Astrocyte of the spinal cord (primary cell): ENCODE measurements at regions not wholly inside any gene's neighbourhood (a gene's known extent, or its start where the extent isn't known, plus 50 kb on each side); places are given as distances from the start of the nearest gene placed in this dataset.
A peak's percentile ranks its signal among the peaks of the same experiment; 100 is the strongest.

Experiments used
- DNase-seq: peaks from one replicate; pipeline ENCODE4 v3.0.0; 2011; ENCODE audit warnings: low read depth, low spot score
- H3K4me3 ChIP-seq: 2 replicates; pipeline ENCODE4 v1.5.1; 2011; ENCODE audit warnings: low read depth, mild to moderate bottlenecking, low read length, moderate library complexity
- in situ Hi-C: cut with HindIII; loops from 2 replicates; pipeline ENCODE4 v1.10.0; 2017; ENCODE audit warnings: low sequenced_read_pairs
- TF ChIP-seq, protein P1 (sequence below): IDR thresholded peaks from 2 replicates; pipeline ENCODE4 v1.5.1; 2012; ENCODE audit warnings: low read depth, mild to moderate bottlenecking, low read length, inconsistent platforms

GRCh38 chr22:25437414-25438160, 126.9 kb upstream of the GRK3 start:
- H3K4me3 ChIP-seq = no peak overlapping the region
- TF ChIP-seq, protein P1, sequence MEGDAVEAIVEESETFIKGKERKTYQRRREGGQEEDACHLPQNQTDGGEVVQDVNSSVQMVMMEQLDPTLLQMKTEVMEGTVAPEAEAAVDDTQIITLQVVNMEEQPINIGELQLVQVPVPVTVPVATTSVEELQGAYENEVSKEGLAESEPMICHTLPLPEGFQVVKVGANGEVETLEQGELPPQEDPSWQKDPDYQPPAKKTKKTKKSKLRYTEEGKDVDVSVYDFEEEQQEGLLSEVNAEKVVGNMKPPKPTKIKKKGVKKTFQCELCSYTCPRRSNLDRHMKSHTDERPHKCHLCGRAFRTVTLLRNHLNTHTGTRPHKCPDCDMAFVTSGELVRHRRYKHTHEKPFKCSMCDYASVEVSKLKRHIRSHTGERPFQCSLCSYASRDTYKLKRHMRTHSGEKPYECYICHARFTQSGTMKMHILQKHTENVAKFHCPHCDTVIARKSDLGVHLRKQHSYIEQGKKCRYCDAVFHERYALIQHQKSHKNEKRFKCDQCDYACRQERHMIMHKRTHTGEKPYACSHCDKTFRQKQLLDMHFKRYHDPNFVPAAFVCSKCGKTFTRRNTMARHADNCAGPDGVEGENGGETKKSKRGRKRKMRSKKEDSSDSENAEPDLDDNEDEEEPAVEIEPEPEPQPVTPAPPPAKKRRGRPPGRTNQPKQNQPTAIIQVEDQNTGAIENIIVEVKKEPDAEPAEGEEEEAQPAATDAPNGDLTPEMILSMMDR = no peak
- in situ Hi-C loops = no loop called here
- no peak for DNase-seq

- no peak for DNase-seq
- in situ Hi-C loops = no loop called here
- TF ChIP-seq, protein P1 = no peak
- no peak overlapping the region for H3K4me3 ChIP-seq
Measured at GRCh38 chr22:25447067-25447685, 117.3 kb upstream of the GRK3 start.

GRCh38 chr22:25447686-25448434, 116.6 kb upstream of the GRK3 start:
- in situ Hi-C loops = no loop called here
- TF ChIP-seq, protein P1 = peak; percentile 95
- DNase-seq = peak; percentile 80
- peak overlapping the region; percentile 92 for H3K4me3 ChIP-seq

DNA sequence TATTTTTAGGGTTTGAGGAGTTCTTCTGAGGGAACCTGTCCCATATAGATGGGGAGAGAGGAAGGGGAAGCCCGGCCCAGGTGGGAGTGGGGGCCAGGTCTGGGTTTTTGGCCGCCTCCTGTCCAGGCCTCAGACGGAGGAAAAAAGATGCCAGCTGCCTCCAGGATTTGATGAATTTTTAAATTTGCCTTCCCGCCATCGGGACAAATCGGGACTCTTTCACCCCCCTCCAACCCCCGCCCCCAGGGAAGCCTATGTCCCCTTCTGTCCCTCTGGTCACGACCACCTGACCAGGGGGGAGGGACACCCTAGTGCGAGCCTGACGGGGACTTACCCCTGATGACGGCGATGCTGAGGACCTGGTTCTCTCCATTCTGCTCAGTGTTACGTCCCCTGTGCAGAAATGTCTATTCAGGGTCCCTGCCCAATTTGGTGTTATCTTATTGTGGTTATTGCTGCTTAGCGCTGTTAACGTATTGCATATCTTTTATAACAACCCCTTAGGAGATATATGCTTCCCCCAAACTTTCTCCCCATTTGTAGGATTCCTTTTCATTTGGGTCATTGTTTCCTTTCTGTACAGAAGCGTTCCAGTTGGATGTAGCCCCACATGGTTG, 115.9 kb upstream of the GRK3 start:
- in situ Hi-C loops = no loop called here

GRCh38 chr22:25449781-25450317, 114.6 kb upstream of the GRK3 start:
- in situ Hi-C loops = no loop called here
- TF ChIP-seq, protein P1 = no peak
- no peak for DNase-seq
- no peak overlapping the region for H3K4me3 ChIP-seq

More for the DNA sequence above, 115.9 kb upstream of the GRK3 start:
- peak overlapping the region; percentile 92 for H3K4me3 ChIP-seq
- DNase-seq = peak; percentile 19
- TF ChIP-seq, protein P1 = no peak

- in situ Hi-C loops = no loop called here
- DNase-seq = no peak
- H3K4me3 ChIP-seq = no peak overlapping the region
- TF ChIP-seq, protein P1 = no peak
Measured at GRCh38 chr22:25451480-25452114, 112.9 kb upstream of the GRK3 start.
